Stimulated activated CD8-positive, alpha-beta memory T cell treated with anti-CD3 and anti-CD28 coated beads, Interleukin-15, amount 100 ng/mL, for 48 hours (primary cell): ENCODE measurements at regions not wholly inside any gene's neighbourhood (a gene's known extent, or its start where the extent isn't known, plus 50 kb on each side); places are given as distances from the start of the nearest gene placed in this dataset.
"Not testable (repeated sequence)": the region's sequence is repeated elsewhere in the genome, so short reads cannot be mapped to it uniquely, and the experiment has no call there.

Experiments used
- DNase-seq, 2 donors: peaks; one replicate each; pipeline ENCODE4 v3.0.0-alpha.2; 2020; ENCODE audit warnings: low read depth in 2 of 2

- no peak for DNase-seq
These were observed 789.3 kb downstream of the IGSF11 start for GRCh38 chr3:118245312-118245711.

DNA sequence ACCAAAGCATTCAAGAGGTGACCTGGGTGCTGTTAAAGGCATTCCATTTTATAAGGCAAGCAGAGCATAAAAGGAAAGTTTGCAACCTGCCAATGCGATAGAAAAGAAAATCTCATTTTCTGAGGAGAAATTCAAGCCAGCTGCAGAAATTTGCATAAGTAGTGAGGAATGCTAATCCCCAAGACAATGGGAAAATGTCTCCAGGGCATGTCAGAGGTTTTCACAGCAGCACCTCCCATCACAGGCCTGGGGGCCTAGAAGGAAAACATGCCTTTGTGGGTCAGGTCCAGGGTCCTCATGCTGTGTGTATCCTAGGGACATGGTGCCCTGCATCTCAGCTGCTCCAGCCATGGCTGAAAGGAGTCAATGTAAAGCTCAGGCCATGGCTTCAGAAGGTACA lies 775.8 kb downstream of the IGSF11 start:
- not testable (repeated sequence) for DNase-seq

- no peak for DNase-seq
These were observed 771.7 kb downstream of the IGSF11 start for GRCh38 chr3:118262800-118263402.

- DNase-seq = no peak
These were observed 767.1 kb downstream of the IGSF11 start for GRCh38 chr3:118267588-118267987.

GRCh38 chr3:118269537-118270125 lies 765.0 kb downstream of the IGSF11 start:
- DNase-seq = no peak

DNA sequence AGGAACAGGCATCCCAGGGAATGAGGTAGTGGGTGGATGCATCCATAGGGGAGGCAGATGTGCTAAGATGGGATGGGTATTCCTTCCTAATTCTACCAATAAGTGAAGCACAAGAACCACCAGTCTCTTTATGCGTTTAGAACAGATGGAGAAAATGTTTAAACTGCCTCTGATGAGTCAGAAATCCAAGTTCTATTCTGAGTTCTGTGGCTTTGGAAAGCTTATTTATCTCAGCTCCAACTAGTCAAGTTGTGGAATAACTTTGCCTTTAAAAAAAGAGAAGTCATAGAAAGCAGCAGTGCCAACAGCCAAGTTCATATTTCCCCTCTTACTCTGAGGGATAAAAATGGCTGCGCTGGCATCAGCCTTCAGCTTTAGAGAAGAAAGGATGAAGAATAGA lies 761.7 kb downstream of the IGSF11 start:
- no peak for DNase-seq

DNA sequence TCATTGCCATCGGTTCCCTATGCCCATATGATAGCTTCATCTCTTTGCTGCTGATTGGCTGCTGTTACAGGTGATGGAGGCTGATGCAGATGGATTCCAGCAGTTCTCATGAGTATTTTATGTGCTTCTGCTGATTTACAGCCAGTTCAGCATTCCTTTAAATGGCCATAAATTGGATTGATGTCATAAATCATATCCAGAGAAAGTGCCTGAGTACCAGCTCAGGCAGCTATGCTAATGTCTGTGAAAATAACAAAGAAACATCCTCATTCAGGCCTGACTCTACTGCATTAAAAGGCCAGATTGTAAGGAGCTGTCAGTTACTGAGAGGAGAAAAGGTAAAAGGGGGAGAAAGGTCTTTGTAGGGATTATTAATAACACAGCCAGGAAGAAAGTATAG lies 756.8 kb downstream of the IGSF11 start:
- no peak for DNase-seq

GRCh38 chr3:118292841-118293240 lies 741.8 kb downstream of the IGSF11 start:
- DNase-seq = no peak

DNA sequence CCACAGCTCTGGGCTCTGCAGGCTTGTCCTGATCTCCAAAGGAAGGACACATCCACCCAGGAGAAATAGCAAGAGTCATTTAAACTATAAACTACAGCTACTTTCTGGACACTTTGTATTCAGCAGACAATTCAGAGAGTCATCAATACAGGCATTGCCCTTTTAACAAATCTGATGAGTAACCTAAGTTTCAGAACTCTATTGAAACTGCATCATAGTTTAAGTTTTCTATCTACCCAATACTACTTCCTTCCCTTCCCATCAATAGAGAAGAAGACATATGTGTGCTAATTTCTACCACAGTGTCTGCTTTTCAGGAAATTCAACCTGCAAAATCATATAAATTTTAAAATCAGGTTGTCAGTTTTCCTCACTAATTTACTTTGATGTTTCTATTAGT lies 736.5 kb downstream of the IGSF11 start:
- DNase-seq = no peak

DNA sequence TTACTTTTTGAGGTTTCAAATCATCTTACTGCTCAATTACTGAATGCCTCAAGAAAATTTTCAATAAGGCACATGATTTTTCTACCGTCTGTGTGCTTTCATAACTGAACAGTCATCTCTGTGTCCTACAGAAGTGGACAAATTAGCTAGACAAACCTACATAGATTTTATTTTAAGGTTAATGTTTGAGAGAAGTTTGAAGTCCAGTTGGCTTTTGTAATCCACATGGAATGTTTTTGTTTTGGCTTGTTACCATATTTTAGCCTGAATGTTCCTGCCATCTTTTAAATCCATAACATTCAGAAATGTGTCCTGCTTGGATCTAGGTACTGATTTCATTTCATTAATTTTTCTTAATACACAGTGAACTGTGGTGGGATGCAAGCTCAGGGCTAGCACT lies 730.1 kb downstream of the IGSF11 start:
- no peak for DNase-seq

DNA sequence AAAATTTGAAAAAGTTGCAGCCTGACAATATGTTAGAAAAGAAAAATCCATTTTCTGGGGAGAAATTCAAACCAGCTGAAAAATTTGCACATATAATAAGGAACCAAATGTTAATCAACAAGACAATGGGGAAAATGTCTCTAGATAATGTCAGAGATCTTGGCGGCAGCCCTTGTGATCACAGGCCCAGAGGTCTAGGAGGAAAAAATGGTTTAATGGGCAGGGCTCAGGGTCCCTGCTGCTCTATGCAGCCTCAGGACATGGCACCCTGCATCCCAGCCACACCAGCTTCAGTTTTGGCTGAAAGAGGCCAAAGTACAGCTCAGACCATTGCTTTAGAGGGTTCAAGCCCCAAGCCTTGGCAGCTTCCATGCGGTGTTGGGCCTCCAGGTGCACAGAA lies 701.9 kb downstream of the IGSF11 start:
- DNase-seq = no peak

DNA sequence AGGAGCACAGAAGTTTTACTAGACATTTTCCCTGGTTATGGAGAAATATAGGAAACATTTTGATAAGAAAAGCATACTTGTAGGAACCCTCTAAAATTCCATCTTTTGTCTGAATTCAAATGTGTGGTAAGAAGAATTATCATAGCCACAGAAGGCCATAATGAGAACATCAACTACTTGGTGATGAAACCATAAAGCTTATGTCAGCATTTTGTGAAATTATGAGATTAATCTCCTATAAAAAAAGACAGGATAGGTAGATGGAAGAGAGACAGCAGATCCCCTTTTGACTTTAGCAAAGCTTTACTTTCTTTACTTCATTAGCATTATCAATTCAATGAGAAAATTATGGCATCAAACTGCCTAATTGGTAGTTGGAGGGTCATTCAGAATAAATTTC lies 697.0 kb downstream of the IGSF11 start:
- DNase-seq = no peak

GRCh38 chr3:118347396-118348168 lies 687.1 kb downstream of the IGSF11 start:
- DNase-seq = no peak

DNA sequence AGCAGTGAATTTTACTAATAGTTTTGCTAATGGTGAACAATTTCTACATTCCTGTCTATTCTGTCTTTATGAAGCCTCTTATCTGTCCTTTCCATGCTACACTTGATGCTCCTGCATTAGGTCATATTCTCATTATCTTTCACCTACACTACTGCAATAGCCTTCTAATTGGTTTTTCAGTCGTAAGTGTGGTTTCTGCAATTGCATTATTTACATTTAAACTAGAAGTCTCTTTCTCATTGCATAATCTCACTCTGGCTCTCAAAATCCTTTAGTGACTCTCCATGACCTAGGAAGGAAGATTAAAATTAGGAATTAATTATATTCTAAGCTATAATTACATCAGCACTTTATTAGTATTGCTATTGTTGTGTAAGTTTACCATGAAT lies 686.5 kb downstream of the IGSF11 start:
- DNase-seq = no peak

- DNase-seq = no peak
These were observed 680.1 kb downstream of the IGSF11 start for GRCh38 chr3:118354556-118354955.

GRCh38 chr3:118369892-118370491 lies 664.7 kb downstream of the IGSF11 start:
- no peak for DNase-seq

GRCh38 chr3:118380576-118380975 lies 654.1 kb downstream of the IGSF11 start:
- no peak for DNase-seq

- DNase-seq = no peak
These were observed 638.2 kb downstream of the IGSF11 start for GRCh38 chr3:118396491-118396890.

- no peak for DNase-seq
These were observed 634.6 kb downstream of the IGSF11 start for GRCh38 chr3:118400086-118400485.

DNA sequence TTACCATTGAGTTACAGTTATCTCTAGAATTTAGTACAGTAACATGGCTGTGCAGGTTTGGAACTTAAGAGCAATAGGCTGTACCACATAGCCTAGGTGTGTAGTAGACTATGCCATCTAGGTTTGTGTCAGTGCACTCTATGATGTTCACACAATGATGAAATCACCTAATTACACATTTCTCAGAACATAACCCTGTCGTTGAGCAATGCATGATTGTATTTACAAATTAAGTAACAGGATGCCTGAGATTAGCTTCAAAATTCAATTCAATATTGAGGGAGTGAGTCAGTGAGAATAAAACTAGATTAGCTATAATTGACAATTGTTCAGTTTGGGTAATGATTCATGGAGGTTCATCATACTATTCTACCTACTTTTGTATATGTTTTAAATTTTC lies 633.8 kb downstream of the IGSF11 start:
- no peak for DNase-seq

GRCh38 chr3:118401887-118402286 lies 632.8 kb downstream of the IGSF11 start:
- DNase-seq = no peak

- no peak for DNase-seq
These were observed 631.7 kb downstream of the IGSF11 start for GRCh38 chr3:118402971-118403370.

GRCh38 chr3:118406562-118406961 lies 628.1 kb downstream of the IGSF11 start:
- no peak for DNase-seq
